BJ (cell line): ENCODE measurements at regions not wholly inside any gene's neighbourhood (a gene's known extent, or its start where the extent isn't known, plus 50 kb on each side); places are given as distances from the start of the nearest gene placed in this dataset.

Experiments used
- CTCF ChIA-PET: fragments of 350-600 bp; formaldehyde crosslinking; extraction: SDS; loops from one replicate; lab custom pipeline; 2021; ENCODE audit warnings: antibody characterized with exemption, inconsistent platforms; lab: Yijun Ruan, JAX
- POLR2A ChIA-PET: fragments of 300-600 bp; sonication (Branson Sonifier 250); formaldehyde crosslinking; extraction: SDS; loops from one replicate; lab custom pipeline; 2021; ENCODE audit warnings: antibody characterized with exemption; lab: Charles Lee
- DNase-seq: peaks from one replicate; pipeline ENCODE4 v3.0.0-alpha.2; 2011; ENCODE audit warnings: low read depth
- H3K27me3 ChIP-seq: 2 replicates; pipeline ENCODE4 v1.6.0; 2011; ENCODE audit warnings: low read length; ENCODE audit not compliant: control insufficient read depth, insufficient read depth
- H3K36me3 ChIP-seq: 2 replicates; pipeline ENCODE4 v1.5.1; 2011; ENCODE audit warnings: low read length; ENCODE audit not compliant: control insufficient read depth, insufficient read depth
- H3K4me3 ChIP-seq: 2 replicates; pipeline ENCODE4 v1.5.1; 2011; ENCODE audit warnings: low read depth, mild to moderate bottlenecking, control low read depth, low read length
- TF ChIP-seq, protein P1 (sequence below): IDR thresholded peaks from 2 replicates; pipeline ENCODE4 v1.5.1; 2011; ENCODE audit warnings: low read depth, mild to moderate bottlenecking, control low read depth, inconsistent platforms, low read length, moderate library complexity; ENCODE audit not compliant: insufficient read depth

DNA sequence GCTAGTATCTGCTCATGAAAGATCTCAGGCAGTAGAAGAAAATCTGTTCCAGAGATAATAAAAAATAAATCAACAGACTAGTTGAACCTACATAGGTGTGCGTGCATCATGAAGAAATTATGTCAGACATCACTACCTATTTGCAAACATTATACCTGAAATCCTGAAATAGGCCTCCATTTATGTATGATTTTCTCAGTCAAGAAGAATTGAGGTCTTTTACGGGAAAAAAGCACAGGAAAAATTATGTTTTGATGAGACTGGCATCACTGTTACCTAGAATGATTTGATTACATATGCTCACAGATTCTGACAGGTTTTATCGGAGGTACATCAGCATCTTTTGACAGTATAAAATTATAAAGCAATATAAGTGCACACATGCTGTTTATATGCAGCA lies 1570.5 kb upstream of the NUDT12 start:
- CTCF ChIA-PET, result no interaction called here
- Histone ChIP-seq H3K27me3 (no peaks in the 10 kb centered on the region), H3K36me3 (no peaks in the 10 kb centered on the region), H3K4me3 (no peak overlapping the region)
- TF ChIP-seq, protein P1, sequence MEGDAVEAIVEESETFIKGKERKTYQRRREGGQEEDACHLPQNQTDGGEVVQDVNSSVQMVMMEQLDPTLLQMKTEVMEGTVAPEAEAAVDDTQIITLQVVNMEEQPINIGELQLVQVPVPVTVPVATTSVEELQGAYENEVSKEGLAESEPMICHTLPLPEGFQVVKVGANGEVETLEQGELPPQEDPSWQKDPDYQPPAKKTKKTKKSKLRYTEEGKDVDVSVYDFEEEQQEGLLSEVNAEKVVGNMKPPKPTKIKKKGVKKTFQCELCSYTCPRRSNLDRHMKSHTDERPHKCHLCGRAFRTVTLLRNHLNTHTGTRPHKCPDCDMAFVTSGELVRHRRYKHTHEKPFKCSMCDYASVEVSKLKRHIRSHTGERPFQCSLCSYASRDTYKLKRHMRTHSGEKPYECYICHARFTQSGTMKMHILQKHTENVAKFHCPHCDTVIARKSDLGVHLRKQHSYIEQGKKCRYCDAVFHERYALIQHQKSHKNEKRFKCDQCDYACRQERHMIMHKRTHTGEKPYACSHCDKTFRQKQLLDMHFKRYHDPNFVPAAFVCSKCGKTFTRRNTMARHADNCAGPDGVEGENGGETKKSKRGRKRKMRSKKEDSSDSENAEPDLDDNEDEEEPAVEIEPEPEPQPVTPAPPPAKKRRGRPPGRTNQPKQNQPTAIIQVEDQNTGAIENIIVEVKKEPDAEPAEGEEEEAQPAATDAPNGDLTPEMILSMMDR, result no peak
- DNase-seq, result no peak
- POLR2A ChIA-PET, result no interaction called here

DNA sequence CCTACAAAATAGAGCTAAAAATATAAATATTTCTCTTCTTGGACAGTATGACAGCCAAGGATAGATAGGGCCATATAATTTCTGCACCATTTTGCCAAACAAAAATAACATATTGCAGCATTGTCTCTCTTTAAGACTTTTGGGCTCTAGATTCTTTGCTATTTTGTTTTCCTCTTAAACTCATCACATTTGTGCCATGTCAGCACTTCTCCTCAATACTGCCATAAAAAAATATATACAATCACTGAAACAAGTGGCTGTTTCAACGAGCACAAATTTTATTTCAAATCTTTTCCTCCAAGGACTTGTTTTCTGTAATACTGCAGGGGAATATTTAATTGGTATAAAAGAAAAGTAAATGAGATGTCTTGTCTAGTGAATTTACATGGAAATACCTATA lies 1570.0 kb upstream of the NUDT12 start:
- Histone ChIP-seq H3K36me3 (no peaks in the 10 kb centered on the region), H3K4me3 (no peak overlapping the region), H3K27me3 (no peaks in the 10 kb centered on the region)
- ChIA-PET CTCF (no interaction called here), POLR2A (no interaction called here)
- TF ChIP-seq, protein P1, result no peak
- DNase-seq, result no peak

DNA sequence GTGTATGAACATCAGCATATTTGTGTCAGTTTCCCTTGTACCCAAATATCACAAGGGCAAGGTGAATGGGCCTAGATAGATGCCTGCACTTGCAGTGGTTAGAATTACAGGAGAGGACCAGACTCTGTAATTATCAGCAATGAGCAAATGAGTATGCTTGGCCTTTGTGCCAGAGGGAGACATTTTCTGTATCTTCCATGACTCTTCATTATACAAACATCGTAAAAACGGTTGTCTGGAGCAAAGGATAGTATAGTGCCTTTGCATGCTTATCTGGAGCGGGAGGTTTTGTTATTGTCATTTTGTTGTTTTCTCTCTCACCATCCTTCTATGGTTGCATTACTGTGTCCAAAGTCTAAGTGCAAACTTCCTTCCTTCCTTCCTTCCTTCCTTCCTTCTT lies 1568.5 kb upstream of the NUDT12 start:
- no peaks in the 10 kb centered on the region for H3K27me3 ChIP-seq
- TF ChIP-seq, protein P1, result no peak
- DNase-seq, result no peak
- ChIA-PET CTCF (no interaction called here), POLR2A (no interaction called here)
- H3K36me3 ChIP-seq, result no peaks in the 10 kb centered on the region
- H3K4me3 ChIP-seq, result no peak overlapping the region

DNA sequence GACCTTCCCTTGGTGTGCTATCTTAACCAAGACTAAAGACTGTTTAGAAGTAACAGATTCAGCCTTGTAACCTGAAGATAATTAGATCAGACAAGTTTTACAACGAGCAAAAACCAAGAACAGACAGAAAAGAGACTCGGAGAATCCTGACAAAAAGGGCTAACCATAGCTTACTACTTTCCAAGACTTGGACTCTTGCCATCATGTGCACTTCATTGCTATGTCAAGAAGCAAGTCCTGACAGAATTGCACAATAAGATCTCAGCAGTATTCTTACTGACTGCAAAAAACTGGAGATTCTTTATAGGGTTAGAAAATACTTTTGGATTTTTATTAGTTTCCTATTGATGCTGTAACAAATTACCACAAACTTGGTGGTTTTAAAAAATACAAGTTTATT lies 1539.0 kb upstream of the NUDT12 start:
- Histone ChIP-seq H3K27me3 (no peaks in the 10 kb centered on the region), H3K4me3 (no peak overlapping the region), H3K36me3 (no peaks in the 10 kb centered on the region)
- ChIA-PET POLR2A (no interaction called here), CTCF (no interaction called here)
- no peak for DNase-seq
- TF ChIP-seq, protein P1, result no peak

DNA sequence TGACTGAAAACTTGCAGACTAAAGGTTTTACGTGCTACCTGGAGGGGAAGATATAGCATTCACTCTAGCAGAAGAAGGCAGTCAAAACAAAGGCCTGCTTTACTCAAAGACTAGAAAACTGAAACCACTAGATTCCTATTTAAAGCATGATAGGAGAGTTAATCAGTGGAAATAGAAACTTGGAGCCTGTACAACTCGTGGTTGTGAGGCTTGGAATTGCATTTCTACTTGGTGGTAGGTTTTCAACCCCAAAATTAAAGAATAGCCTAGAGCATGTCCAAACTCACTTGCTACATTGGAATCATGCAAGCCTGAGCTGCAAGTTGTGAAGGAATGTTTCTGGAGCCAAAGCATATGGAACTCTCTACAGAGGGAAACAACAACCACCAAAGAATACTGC lies 1526.4 kb upstream of the NUDT12 start:
- TF ChIP-seq, protein P1, result no peak
- no peaks in the 10 kb centered on the region for H3K27me3 ChIP-seq
- H3K4me3 ChIP-seq, result no peak overlapping the region
- H3K36me3 ChIP-seq, result no peaks in the 10 kb centered on the region
- DNase-seq, result no peak
- ChIA-PET CTCF (no interaction called here), POLR2A (no interaction called here)
